Neuronal stem cell (in vitro differentiated cells): ENCODE measurements at regions not wholly inside any gene's neighbourhood (a gene's known extent, or its start where the extent isn't known, plus 50 kb on each side); places are given as distances from the start of the nearest gene placed in this dataset.

Source experiments
- DNase-seq: peaks from one replicate; pipeline ENCODE4 v3.0.0-alpha.2; 2013; ENCODE audit warnings: low spot score
- H2AFZ ChIP-seq: one replicate; pipeline ENCODE4 v1.6.1; 2013; ENCODE audit warnings: mild to moderate bottlenecking, low read length, inconsistent platforms
- H2AK5ac ChIP-seq: 2 replicates; pipeline ENCODE4 v1.6.1; 2013; ENCODE audit warnings: low read depth, mild to moderate bottlenecking, inconsistent platforms, low read length, moderate library complexity, mixed read lengths
- H2BK120ac ChIP-seq: 2 replicates; pipeline ENCODE4 v1.6.1; 2013; ENCODE audit warnings: low read depth, mild to moderate bottlenecking, inconsistent platforms, low read length, moderate library complexity, mixed read lengths
- H2BK12ac ChIP-seq: one replicate; pipeline ENCODE4 v1.6.1; 2013; ENCODE audit warnings: low read length, inconsistent platforms
- H2BK15ac ChIP-seq: 2 replicates; pipeline ENCODE4 v1.6.1; 2013; ENCODE audit warnings: mild to moderate bottlenecking, low read length, inconsistent platforms, mixed read lengths
- H2BK5ac ChIP-seq: one replicate; pipeline ENCODE4 v1.6.1; 2013; ENCODE audit warnings: inconsistent platforms, mild to moderate bottlenecking, low read length, moderate library complexity
- H3K14ac ChIP-seq: one replicate; pipeline ENCODE4 v1.6.1; 2013; ENCODE audit warnings: low read length, inconsistent platforms
- H3K18ac ChIP-seq: 2 replicates; pipeline ENCODE4 v1.6.1; 2013; ENCODE audit warnings: low read length, inconsistent platforms
- H3K23ac ChIP-seq: 2 replicates; pipeline ENCODE4 v1.6.1; 2013; ENCODE audit warnings: low read depth, mild to moderate bottlenecking, mixed read lengths, low read length, inconsistent platforms; ENCODE audit not compliant: poor library complexity
- H3K27ac ChIP-seq: replicated peaks from 3 replicates; pipeline ENCODE4 v1.5.1; 2013; ENCODE audit warnings: low read length, inconsistent platforms
- H3K27me3 ChIP-seq, 3 experiments: 2 replicates each; pipeline ENCODE4 v1.6.1; 2013; ENCODE audit warnings: low read length in 3 of 3, mild to moderate bottlenecking in 2 of 3, inconsistent platforms in 1 of 3, low read depth in 1 of 3, mixed read lengths in 1 of 3, moderate library complexity in 1 of 3; ENCODE audit not compliant: control insufficient read depth in 3 of 3, insufficient read depth in 3 of 3
- H3K36me3 ChIP-seq, 2 donors: replicated peaks in 1 of 2; 2 replicates each; pipeline ENCODE4 v1.6.1; 2013; ENCODE audit warnings: low read length in 2 of 2; ENCODE audit not compliant: control insufficient read depth in 2 of 2, insufficient read depth in 2 of 2
- H3K4ac ChIP-seq: 2 replicates; pipeline ENCODE4 v1.6.1; 2013; ENCODE audit warnings: inconsistent platforms, mild to moderate bottlenecking, low read length, moderate library complexity
- H3K4me1 ChIP-seq, 2 donors: 1 replicate in 1 of 2; 2 replicates in 1 of 2; pipeline ENCODE4 v1.6.1; 2013; ENCODE audit warnings: low read length in 2 of 2, low read depth in 1 of 2; ENCODE audit not compliant: control insufficient read depth in 2 of 2, insufficient read depth in 1 of 2
- H3K4me2 ChIP-seq: one replicate; pipeline ENCODE4 v1.6.1; 2013; ENCODE audit warnings: mild to moderate bottlenecking, low read length, inconsistent platforms; ENCODE audit not compliant: insufficient read depth, poor library complexity, severe bottlenecking
- H3K4me3 ChIP-seq, 2 donors: 2 replicates each; pipeline ENCODE4 v1.5.1; 2013; ENCODE audit warnings: low read length in 2 of 2, mild to moderate bottlenecking in 2 of 2, inconsistent platforms in 1 of 2, moderate library complexity in 1 of 2
- H3K79me1 ChIP-seq: one replicate; pipeline ENCODE4 v1.6.1; 2013; ENCODE audit warnings: low read depth, mild to moderate bottlenecking, inconsistent platforms, low read length, moderate library complexity
- H3K9ac ChIP-seq: one replicate; pipeline ENCODE4 v1.6.1; 2013; ENCODE audit warnings: mild to moderate bottlenecking, low read depth, low read length, inconsistent platforms; ENCODE audit not compliant: poor library complexity
- H3K9me3 ChIP-seq, 2 donors: replicated peaks in 1 of 2; 2 replicates each; pipeline versions ENCODE3 to v1.6.1; 2013; ENCODE audit warnings: low read length in 2 of 2, mild to moderate bottlenecking in 2 of 2, inconsistent platforms in 1 of 2, low read depth in 1 of 2, mixed read lengths in 1 of 2, moderate library complexity in 1 of 2; ENCODE audit not compliant: control insufficient read depth in 2 of 2, insufficient read depth in 1 of 2
- H4K8ac ChIP-seq: one replicate; pipeline ENCODE4 v1.6.1; 2013; ENCODE audit warnings: low read depth, mild to moderate bottlenecking, inconsistent platforms, low read length, moderate library complexity
- H4K91ac ChIP-seq: one replicate; pipeline ENCODE4 v1.6.1; 2013; ENCODE audit warnings: low read length, low read depth, mild to moderate bottlenecking, inconsistent platforms; ENCODE audit not compliant: poor library complexity
- WGBS, 2 donors: extraction: QIAGEN DNeasy Blood & Tissue Kit; methylation state at CpG; one replicate each; pipeline ENCODE4 v1.1.7; 2013; ENCODE audit warnings: missing lambda C conversion rate in 2 of 2, mixed read lengths in 1 of 2; ENCODE audit not compliant: insufficient read length in 2 of 2, insufficient replicate concordance in 1 of 2; ENCODE audit errors: extremely low coverage in 2 of 2; 5-methylcytosine and 5-hydroxymethylcytosine counted together

DNA sequence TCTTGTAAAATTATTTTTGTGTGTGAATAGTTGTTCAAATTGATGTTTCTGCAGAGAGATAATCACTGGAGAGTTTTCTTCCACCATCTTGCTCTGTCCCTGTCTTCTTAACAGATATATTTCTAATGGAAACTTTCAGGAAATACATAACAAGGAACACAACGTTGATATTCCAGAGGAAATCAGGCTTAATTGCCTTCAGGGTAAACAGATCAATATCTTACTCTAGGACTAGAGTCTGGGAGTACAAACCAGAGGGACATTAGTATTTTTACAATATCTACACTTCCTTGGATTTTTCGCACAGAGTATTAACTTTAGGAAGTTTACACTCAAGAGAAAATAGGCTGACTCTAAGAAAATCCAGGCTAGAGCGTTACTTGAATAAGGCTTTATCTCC, 159.1 kb downstream of the PFKFB3 start:
- Histone ChIP-seq H3K18ac (no peak overlapping the region), H3K27me3 (no peaks in the 10 kb centered on the region), H3K9ac (no peak overlapping the region), H3K23ac (no peak overlapping the region), H3K9me3 (peaks cover 0 to 2% of the 10 kb centered on the region in 2 donors), H3K14ac (no peak overlapping the region), H3K79me1 (no peaks in the 10 kb centered on the region), H3K36me3 (no peaks in the 10 kb centered on the region), H2BK15ac (no peak overlapping the region), H4K91ac (no peak overlapping the region), H2AFZ (no peak overlapping the region), H2BK120ac (no peak overlapping the region), H3K4ac (no peak overlapping the region), H3K4me1 (peaks cover 2 to 5% of the 10 kb centered on the region in 2 donors), H3K27ac (no peak overlapping the region), H3K4me3 (no peak overlapping the region), H2AK5ac (no peak overlapping the region), H3K4me2 (no peak overlapping the region), H4K8ac (no peak overlapping the region), H2BK12ac (no peak overlapping the region), H2BK5ac (no peak overlapping the region)
- no peak for DNase-seq
- no CpG with 5 or more reads among the region's 3 CpGs for WGBS, 2 donors

DNA sequence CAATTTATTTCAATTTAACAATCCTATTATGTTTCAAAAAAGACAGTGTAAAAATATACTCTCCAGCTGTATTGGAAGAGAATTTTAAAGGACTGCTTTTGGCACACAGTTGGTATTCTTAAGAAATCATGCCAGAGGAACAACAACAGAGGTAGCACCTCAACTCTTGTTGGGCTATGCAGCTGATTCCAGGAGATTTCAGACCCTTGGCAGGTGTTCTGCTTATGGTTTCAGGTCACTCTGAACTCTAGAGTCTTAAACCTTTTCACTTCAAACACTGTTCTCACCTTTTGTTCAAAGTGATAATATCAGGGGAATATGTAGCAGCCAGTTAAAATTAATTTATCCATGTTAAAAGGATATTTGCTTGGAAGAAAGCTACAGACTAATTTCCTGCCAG, 160.1 kb downstream of the PFKFB3 start:
- no peak overlapping the region for H3K18ac ChIP-seq
- H3K9ac ChIP-seq: no peak overlapping the region
- no peaks in the 10 kb centered on the region for H3K27me3 ChIP-seq
- no peak overlapping the region for H3K14ac ChIP-seq
- no peak overlapping the region for H2AFZ ChIP-seq
- H3K4me1 ChIP-seq: peaks cover 2 to 5% of the 10 kb centered on the region in 2 donors
- no peak overlapping the region for H3K27ac ChIP-seq
- H3K23ac ChIP-seq: no peak overlapping the region
- H2BK15ac ChIP-seq: no peak overlapping the region
- H3K4me3 ChIP-seq: no peak overlapping the region
- no peak overlapping the region for H3K4ac ChIP-seq
- H4K8ac ChIP-seq: no peak overlapping the region
- no peaks in the 10 kb centered on the region for H3K79me1 ChIP-seq
- no peak overlapping the region for H2BK12ac ChIP-seq
- no peaks in the 10 kb centered on the region for H3K36me3 ChIP-seq
- peaks cover 0 to 2% of the 10 kb centered on the region in 2 donors for H3K9me3 ChIP-seq
- no peak overlapping the region for H2AK5ac ChIP-seq
- no peak overlapping the region for H3K4me2 ChIP-seq
- H4K91ac ChIP-seq: no peak overlapping the region
- DNase-seq: no peak
- no peak overlapping the region for H2BK120ac ChIP-seq
- no peak overlapping the region for H2BK5ac ChIP-seq

DNA sequence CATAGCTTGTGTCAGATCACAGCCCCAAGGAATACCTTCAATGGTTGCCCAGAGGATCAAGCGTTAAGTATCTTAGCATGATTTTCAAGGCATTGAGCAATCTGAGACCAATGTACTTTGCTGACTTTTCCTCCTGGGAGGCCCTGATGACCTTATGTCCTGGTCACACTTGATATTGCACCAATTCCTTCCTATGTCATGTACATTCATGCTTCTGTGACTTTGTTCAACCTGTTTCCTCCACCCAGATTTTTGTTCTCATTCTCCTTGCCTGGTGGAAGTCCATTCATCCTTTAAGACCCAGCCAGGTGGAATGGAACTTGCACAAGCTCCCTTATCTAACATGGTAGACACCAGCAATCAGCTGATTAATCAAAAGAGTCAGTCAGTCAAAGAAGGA, 160.8 kb downstream of the PFKFB3 start:
- no peak overlapping the region for H2BK5ac ChIP-seq
- no peak overlapping the region for H3K18ac ChIP-seq
- no peak overlapping the region for H4K91ac ChIP-seq
- H3K27ac ChIP-seq: no peak overlapping the region
- no peak overlapping the region for H2AFZ ChIP-seq
- no peak overlapping the region for H2AK5ac ChIP-seq
- H3K23ac ChIP-seq: no peak overlapping the region
- H2BK12ac ChIP-seq: no peak overlapping the region
- H3K4me1 ChIP-seq: peaks cover 2 to 5% of the 10 kb centered on the region in 2 donors
- no CpG with 5 or more reads among the region's 1 CpG for WGBS, 2 donors
- H3K4me3 ChIP-seq: no peak overlapping the region
- H3K4ac ChIP-seq: no peak overlapping the region
- peaks cover 0 to 2% of the 10 kb centered on the region in 2 donors for H3K9me3 ChIP-seq
- H3K79me1 ChIP-seq: no peaks in the 10 kb centered on the region
- H3K9ac ChIP-seq: no peak overlapping the region
- no peak overlapping the region for H4K8ac ChIP-seq
- no peak overlapping the region for H2BK15ac ChIP-seq
- H3K4me2 ChIP-seq: no peak overlapping the region
- no peak for DNase-seq
- no peaks in the 10 kb centered on the region for H3K36me3 ChIP-seq
- no peak overlapping the region for H2BK120ac ChIP-seq
- H3K14ac ChIP-seq: no peak overlapping the region
- no peaks in the 10 kb centered on the region for H3K27me3 ChIP-seq

DNA sequence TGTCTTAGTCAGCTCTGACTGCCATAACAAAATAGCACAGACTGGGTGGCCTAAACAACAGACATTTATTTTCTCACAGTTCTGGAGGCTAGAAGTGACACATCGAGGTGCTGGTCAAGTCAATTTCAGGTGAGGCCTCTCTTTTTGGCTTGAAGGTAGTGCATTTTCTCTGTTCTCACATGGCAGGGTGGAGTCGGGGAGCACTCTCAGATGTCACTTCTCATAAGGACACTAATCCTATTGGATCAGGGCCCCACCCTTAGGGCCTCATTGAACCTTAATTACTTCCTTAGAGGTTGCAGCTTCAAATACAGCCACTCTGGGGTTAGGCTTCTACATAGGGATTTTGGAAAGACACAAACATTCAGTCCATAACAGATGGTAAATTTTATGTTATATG, 161.6 kb downstream of the PFKFB3 start:
- Histone ChIP-seq H3K18ac (no peak overlapping the region), H3K9me3 (peaks cover 0 to 2% of the 10 kb centered on the region in 2 donors), H3K9ac (no peak overlapping the region), H2BK5ac (no peak overlapping the region), H2AFZ (no peak overlapping the region), H3K4me3 (no peak overlapping the region), H3K27me3 (no peaks in the 10 kb centered on the region), H2BK15ac (no peak overlapping the region), H2BK12ac (no peak overlapping the region), H3K14ac (no peak overlapping the region), H3K79me1 (no peaks in the 10 kb centered on the region), H3K4ac (no peak overlapping the region), H3K4me2 (no peak overlapping the region), H4K91ac (no peak overlapping the region), H3K4me1 (peaks cover 2 to 5% of the 10 kb centered on the region in 2 donors), H4K8ac (no peak overlapping the region), H2BK120ac (no peak overlapping the region), H2AK5ac (no peak overlapping the region), H3K27ac (no peak overlapping the region), H3K36me3 (no peaks in the 10 kb centered on the region), H3K23ac (no peak overlapping the region)
- DNase-seq: no peak
- WGBS, 2 donors: no CpG with 5 or more reads among the region's 2 CpGs
